ENCODE measurements at regions not wholly inside any gene's neighbourhood (a gene's known extent, or its start where the extent isn't known, plus 50 kb on each side); places are given as distances from the start of the nearest gene placed in this dataset.
"Not testable (repeated sequence)": the region's sequence is repeated elsewhere in the genome, so short reads cannot be mapped to it uniquely, and the experiment has no call there.

- DNase-seq = no peak
These were observed 136.5 kb upstream of the LARP1 start for GRCh38 chr5:154618696-154619095.

GRCh38 chr5:154614595-154614994, 136.6 kb upstream of the HAND1 start:
- DNase-seq = no peak

- no peak for DNase-seq
These were observed 136.1 kb upstream of the HAND1 start for GRCh38 chr5:154614125-154614524.

GRCh38 chr5:154612666-154613065, 134.6 kb upstream of the HAND1 start:
- no peak for DNase-seq

- no peak for DNase-seq
These were observed 133.3 kb upstream of the HAND1 start for GRCh38 chr5:154611341-154611767.

GRCh38 chr5:154610321-154611154, 132.5 kb upstream of the HAND1 start:
- DNase-seq = peak; percentile 76 to 78

- no peak for DNase-seq
These were observed 131.2 kb upstream of the HAND1 start for GRCh38 chr5:154609251-154609650.

GRCh38 chr5:154608531-154609011, 130.5 kb upstream of the HAND1 start:
- no peak for DNase-seq

GRCh38 chr5:154607746-154608145, 129.7 kb upstream of the HAND1 start:
- no peak for DNase-seq

- no peak for DNase-seq
These were observed 128.2 kb upstream of the HAND1 start for GRCh38 chr5:154606246-154606645.

- DNase-seq = no peak
These were observed 126.1 kb upstream of the HAND1 start for GRCh38 chr5:154603953-154604679.

GRCh38 chr5:154603485-154603884, 125.5 kb upstream of the HAND1 start:
- DNase-seq = no peak

- no peak for DNase-seq
These were observed 125.0 kb upstream of the HAND1 start for GRCh38 chr5:154603011-154603410.

GRCh38 chr5:154601014-154601413, 123.0 kb upstream of the HAND1 start:
- no peak for DNase-seq

- no peak for DNase-seq
These were observed 120.0 kb upstream of the HAND1 start for GRCh38 chr5:154598021-154598420.

GRCh38 chr5:154596844-154597243, 118.8 kb upstream of the HAND1 start:
- not testable (repeated sequence) for DNase-seq

- no peak for DNase-seq
These were observed 117.6 kb upstream of the HAND1 start for GRCh38 chr5:154595662-154596061.

GRCh38 chr5:154593796-154594195, 115.8 kb upstream of the HAND1 start:
- no peak for DNase-seq

- DNase-seq = no peak
These were observed 115.0 kb upstream of the HAND1 start for GRCh38 chr5:154593071-154593470.

- no peak for DNase-seq
These were observed 112.2 kb upstream of the HAND1 start for GRCh38 chr5:154590093-154590724.

- DNase-seq = no peak
These were observed 111.5 kb upstream of the HAND1 start for GRCh38 chr5:154589511-154589910.

- not testable (repeated sequence) for DNase-seq
These were observed 110.9 kb upstream of the HAND1 start for GRCh38 chr5:154588833-154589425.

Measured in NCI-H2081 (cell line).